DLD1 (cell line): ENCODE measurements at regions not wholly inside any gene's neighbourhood (a gene's known extent, or its start where the extent isn't known, plus 50 kb on each side); places are given as distances from the start of the nearest gene placed in this dataset.
"Not testable (repeated sequence)": the region's sequence is repeated elsewhere in the genome, so short reads cannot be mapped to it uniquely, and the experiment has no call there.

Experiments used
- in situ Hi-C: cut with HindIII; loops from 2 replicates; pipeline ENCODE4 v1.10.0; 2017; ENCODE audit warnings: low sequenced_read_pairs

- in situ Hi-C loops = no loop called here
Observed at GRCh38 chr4:180280726-180281297, 1962.4 kb upstream of the TENM3 start.

DNA sequence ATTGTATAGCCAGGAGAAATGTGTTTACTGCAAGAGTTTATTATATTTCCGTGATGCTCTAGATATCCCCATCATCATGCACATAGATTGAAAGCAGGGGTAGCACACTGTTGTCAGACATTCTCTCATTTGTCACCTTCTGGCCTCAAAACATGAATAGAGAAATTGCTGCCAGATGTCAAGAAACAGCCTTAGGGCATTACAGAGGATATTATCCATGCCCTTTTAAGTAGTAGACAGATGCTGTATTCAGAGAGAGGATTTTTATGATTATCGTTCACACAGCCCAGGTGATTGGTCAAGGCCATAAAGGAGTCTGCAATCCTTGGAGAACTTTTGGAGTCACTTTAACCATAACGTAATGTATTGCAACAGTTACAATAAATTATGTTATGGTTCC is 1961.5 kb upstream of the TENM3 start:
- in situ Hi-C loops = no loop called here

DNA sequence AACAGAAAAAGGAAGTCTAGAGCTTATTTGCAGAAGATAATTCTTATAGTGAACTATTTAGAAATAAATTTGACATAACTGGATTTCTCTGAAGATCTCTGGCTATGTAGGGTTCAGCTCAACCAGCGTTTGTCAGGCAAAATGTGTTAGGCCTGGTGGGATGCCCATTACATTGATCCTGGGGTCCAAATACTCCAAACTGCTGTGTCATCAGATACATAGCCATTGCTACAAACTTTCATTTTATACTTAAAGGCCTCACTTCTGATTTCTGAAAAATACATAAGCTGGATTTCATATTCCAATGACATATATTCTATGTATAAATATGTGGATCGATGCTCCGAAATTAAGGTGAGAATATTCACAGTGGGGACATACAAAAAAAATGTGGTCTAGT is 1958.9 kb upstream of the TENM3 start:
- in situ Hi-C loops = no loop called here

DNA sequence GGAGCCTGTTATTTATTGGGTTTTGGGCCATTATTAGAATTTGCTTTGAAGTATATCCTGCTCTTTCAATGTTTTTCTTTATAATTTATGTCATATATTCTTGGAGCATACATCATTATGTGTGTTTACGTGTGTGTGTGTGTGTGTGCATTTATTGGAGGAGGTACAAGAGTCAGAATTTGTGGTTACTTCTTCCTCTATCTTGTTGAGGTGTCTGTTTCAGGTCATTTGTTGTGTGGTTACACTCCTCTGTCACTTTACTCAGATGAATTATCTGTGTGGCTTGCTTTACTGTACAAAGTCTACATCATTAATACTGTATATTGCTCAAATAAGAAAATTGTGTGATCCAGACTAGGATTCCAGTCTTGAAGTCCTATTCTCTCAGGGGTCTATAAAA is 1957.4 kb upstream of the TENM3 start:
- in situ Hi-C loops = no loop called here

DNA sequence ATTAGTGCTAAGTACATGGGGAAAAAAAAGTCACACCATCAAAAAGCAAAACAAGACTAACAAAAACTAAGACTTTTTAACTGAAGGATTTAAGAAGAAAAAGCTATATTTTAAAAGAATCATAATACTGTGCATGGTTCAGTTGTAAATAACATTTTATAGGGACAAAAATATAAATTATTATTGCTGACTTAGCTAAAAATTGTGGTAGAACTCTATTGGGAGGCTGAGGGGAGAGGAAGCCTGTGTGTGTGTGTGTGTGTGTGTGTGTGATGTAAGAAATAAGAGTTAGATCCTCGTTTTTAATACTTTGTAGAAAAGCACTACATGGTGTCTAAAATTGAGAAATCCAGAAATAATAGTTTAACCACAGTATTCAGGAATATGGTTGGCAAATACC is 1950.9 kb upstream of the TENM3 start:
- in situ Hi-C loops = no loop called here

GRCh38 chr4:180296036-180296599 is 1947.1 kb upstream of the TENM3 start:
- in situ Hi-C loops = no loop called here

DNA sequence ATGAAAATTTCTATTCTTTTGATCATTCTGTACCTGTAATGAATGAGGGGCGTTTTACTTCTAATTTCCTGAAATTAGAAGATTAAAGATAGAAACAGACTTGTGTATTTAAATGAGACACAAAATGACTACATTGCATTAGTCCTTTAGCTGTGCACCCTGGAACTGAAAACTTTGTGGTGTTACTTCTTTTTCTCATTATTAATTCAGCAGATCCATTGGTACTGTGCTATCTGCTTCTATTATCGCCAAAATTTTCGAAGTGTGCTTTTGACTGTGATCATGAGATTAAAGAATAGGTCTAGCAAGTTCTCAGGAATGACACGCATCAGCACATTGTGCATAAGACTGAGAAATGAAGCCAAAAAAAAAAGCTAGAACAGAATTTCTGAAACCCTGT is 1938.9 kb upstream of the TENM3 start:
- in situ Hi-C loops = no loop called here

- in situ Hi-C loops = no loop called here
Observed at GRCh38 chr4:180310616-180311015, 1932.6 kb upstream of the TENM3 start.

GRCh38 chr4:180314972-180315371 is 1928.2 kb upstream of the TENM3 start:
- in situ Hi-C loops = no loop called here

DNA sequence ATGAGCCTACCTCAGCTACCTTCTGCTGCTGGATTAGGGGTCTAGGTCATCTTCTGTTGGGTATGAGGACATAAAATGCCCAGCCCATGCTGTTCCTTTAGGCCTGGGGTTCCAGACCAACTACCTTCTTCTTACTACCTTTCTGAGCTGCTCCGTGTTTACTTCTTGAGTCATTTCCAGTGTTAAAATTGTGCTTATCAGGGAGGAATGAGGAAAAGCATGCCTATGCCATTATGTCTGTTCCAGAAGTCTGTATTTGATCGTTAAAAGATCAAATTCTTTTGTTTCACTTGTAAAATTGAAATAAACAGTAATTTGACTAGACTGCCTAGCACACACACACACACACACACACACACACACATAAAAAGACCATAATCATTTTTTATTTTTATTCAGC is 1912.7 kb upstream of the TENM3 start:
- in situ Hi-C loops = no loop called here

GRCh38 chr4:180333162-180333561 is 1910.0 kb upstream of the TENM3 start:
- in situ Hi-C loops = no loop called here

- in situ Hi-C loops = no loop called here
Observed at GRCh38 chr4:180335566-180335965, 1907.6 kb upstream of the TENM3 start.

DNA sequence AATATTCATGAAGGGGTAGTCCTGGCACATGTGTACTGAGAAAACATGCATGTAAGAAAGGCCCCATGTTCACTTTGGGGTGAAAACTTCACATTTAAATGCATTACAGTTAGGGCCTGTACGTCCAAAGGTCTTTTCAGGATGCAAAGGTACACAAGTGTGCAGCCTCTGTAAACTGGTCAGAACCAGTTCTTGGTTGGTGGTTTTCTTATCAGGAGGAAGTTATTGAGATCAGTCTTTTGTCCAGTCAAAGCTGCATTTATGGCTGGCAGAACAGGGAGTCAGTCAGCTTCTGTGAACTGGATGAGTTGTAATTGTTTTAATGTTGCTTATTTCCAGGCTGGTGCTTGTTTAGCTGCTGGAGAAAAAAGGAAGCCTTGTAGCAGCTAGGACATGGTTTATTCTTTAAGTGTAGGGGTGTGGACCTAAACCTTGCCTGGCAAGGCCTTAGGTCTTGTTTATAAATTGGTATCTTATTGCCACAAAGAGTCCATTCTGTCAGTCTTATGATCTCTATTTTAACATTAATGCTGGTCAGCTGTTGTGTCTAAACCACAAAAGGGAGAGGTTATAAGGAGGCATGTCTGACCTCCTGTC is 1906.6 kb upstream of the TENM3 start:
- in situ Hi-C loops = no loop called here

DNA sequence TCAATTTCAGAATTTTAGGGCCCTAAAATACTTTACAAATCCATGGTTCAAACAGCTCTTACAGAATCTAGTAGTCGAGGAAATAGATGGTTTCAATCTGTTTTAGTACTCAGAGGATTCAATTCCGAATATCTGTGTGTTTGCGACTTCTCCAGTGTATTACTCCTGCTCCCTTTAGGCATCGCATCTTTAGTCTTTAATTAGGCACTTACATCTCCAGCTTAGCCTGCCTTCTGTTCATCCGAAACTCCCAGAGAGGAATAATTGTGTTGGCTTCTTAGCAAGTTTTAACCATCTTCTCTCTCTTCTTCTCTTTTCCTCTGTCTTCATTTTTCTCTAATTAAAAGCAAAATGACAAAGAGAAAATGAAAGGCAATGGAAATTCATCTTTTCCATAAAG is 1901.3 kb upstream of the TENM3 start:
- in situ Hi-C loops = no loop called here

- in situ Hi-C loops = no loop called here
Observed at GRCh38 chr4:180350901-180351300, 1892.3 kb upstream of the TENM3 start.

GRCh38 chr4:180356766-180357165 is 1886.4 kb upstream of the TENM3 start:
- in situ Hi-C loops = no loop called here

- in situ Hi-C loops = not testable (repeated sequence)
Observed at GRCh38 chr4:180360113-180360512, 1883.1 kb upstream of the TENM3 start.

- in situ Hi-C loops = no loop called here
Observed at GRCh38 chr4:180363815-180364214, 1879.4 kb upstream of the TENM3 start.

DNA sequence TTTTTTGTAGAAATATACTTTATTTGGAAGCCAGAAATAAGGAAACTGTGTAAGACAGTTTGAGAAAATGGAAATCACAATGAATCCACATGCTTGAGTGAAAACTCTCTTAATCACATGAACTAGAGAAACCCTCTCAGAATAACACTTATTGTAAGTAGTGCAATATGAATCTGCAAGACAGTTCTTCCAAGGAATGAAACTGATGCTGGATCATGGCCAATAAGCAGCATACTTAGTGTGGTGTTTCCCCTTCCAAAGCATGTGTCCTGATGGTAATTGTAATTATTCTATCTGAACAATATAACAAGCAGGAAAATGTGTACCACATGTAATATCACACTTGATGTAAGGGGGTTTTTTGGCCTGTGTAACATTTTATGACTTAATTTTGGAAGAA is 1870.5 kb upstream of the TENM3 start:
- in situ Hi-C loops = no loop called here

- in situ Hi-C loops = no loop called here
Observed at GRCh38 chr4:180377741-180378140, 1865.5 kb upstream of the TENM3 start.

- in situ Hi-C loops = no loop called here
Observed at GRCh38 chr4:180380733-180381132, 1862.5 kb upstream of the TENM3 start.

DNA sequence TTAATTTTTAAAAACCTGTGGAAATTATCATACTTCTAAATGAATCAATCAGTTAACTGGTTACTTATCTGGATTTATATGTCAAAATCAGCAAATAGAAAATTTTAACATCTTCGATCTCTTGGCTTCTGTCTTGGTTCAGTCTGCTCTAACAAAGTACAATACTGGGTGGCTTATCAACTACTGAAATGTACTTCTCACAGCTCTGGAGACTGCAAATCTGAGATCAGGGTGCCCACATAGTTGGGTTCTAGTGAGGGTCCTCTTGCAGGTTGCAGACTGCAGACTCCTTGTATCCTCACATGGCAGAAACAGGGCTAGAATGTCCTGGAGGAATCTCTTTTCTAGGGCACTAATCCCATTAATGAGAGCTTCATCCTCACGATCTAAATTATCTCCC is 1851.6 kb upstream of the TENM3 start:
- in situ Hi-C loops = no loop called here

GRCh38 chr4:180394312-180394711 is 1848.9 kb upstream of the TENM3 start:
- in situ Hi-C loops = no loop called here
